A673 (cell line): ENCODE measurements at regions not wholly inside any gene's neighbourhood (a gene's known extent, or its start where the extent isn't known, plus 50 kb on each side); places are given as distances from the start of the nearest gene placed in this dataset.

Experiments used
- BruUV-seq: library from RNA; stranded (reverse); fragments of 400-500 nt; replicated peaks from 2 replicates; lab custom pipeline; 2021; lab: Mats Ljungman, UMichigan
- CTCF ChIA-PET: fragments of 300-600 bp; sonication (Branson Sonifier 250); formaldehyde crosslinking; loops from one replicate; lab custom pipeline; 2022; ENCODE audit warnings: antibody characterized with exemption; lab: Charles Lee
- POLR2A ChIA-PET: fragments of 300-600 bp; sonication (Branson Sonifier 250); formaldehyde crosslinking; loops from one replicate; lab custom pipeline; 2022; ENCODE audit warnings: antibody characterized with exemption; ENCODE audit not compliant: low non-redundant PET; lab: Charles Lee
- DNase-seq: peaks from one replicate; pipeline ENCODE4 v3.0.0-alpha.2; 2015; ENCODE audit warnings: low spot score
- H3K27ac ChIP-seq: fragments of 200-600 bp; sonication (generic); 2 replicates; pipeline ENCODE4 v1.5.1; 2016; ENCODE audit warnings: mixed run types, low read depth, mild to moderate bottlenecking, mixed read lengths, antibody characterized with exemption, low read length; ENCODE audit not compliant: poor library complexity, severe bottlenecking
- H3K27me3 ChIP-seq: fragments of 200-600 bp; sonication (generic); replicated peaks from 2 replicates; pipeline ENCODE4 v1.6.1; 2017; ENCODE audit warnings: mixed run types, low read depth, mild to moderate bottlenecking, mixed read lengths, antibody characterized with exemption, low read length; ENCODE audit not compliant: insufficient read depth, poor library complexity
- H3K36me3 ChIP-seq: fragments of 200-600 bp; sonication (generic); 2 replicates; pipeline ENCODE4 v1.6.1; 2016; ENCODE audit warnings: mixed run types, mild to moderate bottlenecking, mixed read lengths, antibody characterized with exemption, low read length; ENCODE audit not compliant: insufficient read depth, poor library complexity, severe bottlenecking
- H3K4me1 ChIP-seq: fragments of 200-600 bp; sonication (generic); 2 replicates; pipeline ENCODE4 v1.6.1; 2017; ENCODE audit warnings: mixed run types, mild to moderate bottlenecking, mixed read lengths, antibody characterized with exemption, low read length; ENCODE audit not compliant: insufficient read depth, poor library complexity, severe bottlenecking
- H3K4me3 ChIP-seq: fragments of 200-600 bp; sonication (generic); 2 replicates; pipeline ENCODE4 v1.5.1; 2016; ENCODE audit warnings: low read depth, mixed run types, mild to moderate bottlenecking, mixed read lengths, low read length; ENCODE audit not compliant: poor library complexity, severe bottlenecking
- H3K9me3 ChIP-seq: fragments of 200-600 bp; sonication (generic); 2 replicates; pipeline ENCODE4 v1.6.1; 2016; ENCODE audit warnings: mixed run types, low read depth, mild to moderate bottlenecking, mixed read lengths, antibody characterized with exemption, low read length; ENCODE audit not compliant: poor library complexity, severe bottlenecking
- EZH2 ChIP-seq: fragments of 200-600 bp; sonication (generic); IDR thresholded peaks from 2 replicates; pipeline ENCODE4 v1.6.1; 2017; ENCODE audit warnings: borderline replicate concordance, low read depth, mild to moderate bottlenecking, mixed read lengths, antibody characterized with exemption, low read length; ENCODE audit not compliant: poor library complexity, severe bottlenecking
- intact Hi-C: fragments of 100-400 bp; cut with micrococcal nuclease; formaldehyde crosslinking; loops from one replicate; pipeline ENCODE4 v1.10.0; 2022; ENCODE audit not compliant: unreplicated experiment
- TF ChIP-seq, protein P1 (sequence below): fragments of 300-800, 200-600 bp; sonication (generic); conservative IDR thresholded peaks from 2 replicates; pipeline ENCODE4 v1.5.1; 2017; ENCODE audit warnings: low read depth, mild to moderate bottlenecking, antibody characterized with exemption, low read length, moderate library complexity, mixed read lengths

GRCh38 chr13:40148101-40148500 lies 492.6 kb downstream of the COG6 start:
- CTCF ChIA-PET, result no interaction called here
- no peaks in the 10 kb centered on the region for H3K27me3 ChIP-seq
- no peaks in the 10 kb centered on the region for H3K9me3 ChIP-seq
- no peak for DNase-seq
- no peaks in the 10 kb centered on the region for H3K4me1 ChIP-seq
- no peak overlapping the region for H3K27ac ChIP-seq
- TF ChIP-seq, protein P1, sequence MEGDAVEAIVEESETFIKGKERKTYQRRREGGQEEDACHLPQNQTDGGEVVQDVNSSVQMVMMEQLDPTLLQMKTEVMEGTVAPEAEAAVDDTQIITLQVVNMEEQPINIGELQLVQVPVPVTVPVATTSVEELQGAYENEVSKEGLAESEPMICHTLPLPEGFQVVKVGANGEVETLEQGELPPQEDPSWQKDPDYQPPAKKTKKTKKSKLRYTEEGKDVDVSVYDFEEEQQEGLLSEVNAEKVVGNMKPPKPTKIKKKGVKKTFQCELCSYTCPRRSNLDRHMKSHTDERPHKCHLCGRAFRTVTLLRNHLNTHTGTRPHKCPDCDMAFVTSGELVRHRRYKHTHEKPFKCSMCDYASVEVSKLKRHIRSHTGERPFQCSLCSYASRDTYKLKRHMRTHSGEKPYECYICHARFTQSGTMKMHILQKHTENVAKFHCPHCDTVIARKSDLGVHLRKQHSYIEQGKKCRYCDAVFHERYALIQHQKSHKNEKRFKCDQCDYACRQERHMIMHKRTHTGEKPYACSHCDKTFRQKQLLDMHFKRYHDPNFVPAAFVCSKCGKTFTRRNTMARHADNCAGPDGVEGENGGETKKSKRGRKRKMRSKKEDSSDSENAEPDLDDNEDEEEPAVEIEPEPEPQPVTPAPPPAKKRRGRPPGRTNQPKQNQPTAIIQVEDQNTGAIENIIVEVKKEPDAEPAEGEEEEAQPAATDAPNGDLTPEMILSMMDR, result no peak
- TF ChIP-seq EZH2, result no peak
- BruUV-seq, result no TSS peak
- H3K36me3 ChIP-seq, result no peaks in the 10 kb centered on the region
- intact Hi-C loops, result no loop called here
- POLR2A ChIA-PET, result no interaction called here
- no peak overlapping the region for H3K4me3 ChIP-seq

DNA sequence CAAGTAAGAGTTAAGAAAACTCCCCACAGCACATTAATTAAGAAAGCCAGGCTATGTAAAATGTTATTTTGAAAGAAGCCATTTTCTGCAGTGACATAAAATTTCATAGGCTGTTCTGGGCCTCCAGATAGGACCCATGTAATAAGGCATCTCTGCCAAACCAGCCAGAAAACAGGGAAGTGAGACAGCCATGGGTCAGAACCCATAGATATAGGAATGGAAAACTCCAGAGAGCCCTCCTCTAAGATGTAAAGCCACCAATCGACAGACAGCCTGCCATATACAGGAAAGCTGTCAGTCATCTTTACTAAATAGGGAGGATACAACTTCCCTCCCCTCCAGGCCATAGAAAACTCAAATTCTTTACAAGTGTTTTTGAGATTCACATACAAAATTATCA lies 493.3 kb downstream of the COG6 start:
- no peak for DNase-seq
- no peak for TF ChIP-seq EZH2
- TF ChIP-seq, protein P1, result no peak
- Histone ChIP-seq H3K36me3 (no peaks in the 10 kb centered on the region), H3K27me3 (no peaks in the 10 kb centered on the region), H3K9me3 (no peaks in the 10 kb centered on the region), H3K4me3 (no peak overlapping the region), H3K4me1 (no peaks in the 10 kb centered on the region), H3K27ac (no peak overlapping the region)
- CTCF ChIA-PET, result no interaction called here
- intact Hi-C loops, result no loop called here
- POLR2A ChIA-PET, result no interaction called here
- BruUV-seq, result no TSS peak

DNA sequence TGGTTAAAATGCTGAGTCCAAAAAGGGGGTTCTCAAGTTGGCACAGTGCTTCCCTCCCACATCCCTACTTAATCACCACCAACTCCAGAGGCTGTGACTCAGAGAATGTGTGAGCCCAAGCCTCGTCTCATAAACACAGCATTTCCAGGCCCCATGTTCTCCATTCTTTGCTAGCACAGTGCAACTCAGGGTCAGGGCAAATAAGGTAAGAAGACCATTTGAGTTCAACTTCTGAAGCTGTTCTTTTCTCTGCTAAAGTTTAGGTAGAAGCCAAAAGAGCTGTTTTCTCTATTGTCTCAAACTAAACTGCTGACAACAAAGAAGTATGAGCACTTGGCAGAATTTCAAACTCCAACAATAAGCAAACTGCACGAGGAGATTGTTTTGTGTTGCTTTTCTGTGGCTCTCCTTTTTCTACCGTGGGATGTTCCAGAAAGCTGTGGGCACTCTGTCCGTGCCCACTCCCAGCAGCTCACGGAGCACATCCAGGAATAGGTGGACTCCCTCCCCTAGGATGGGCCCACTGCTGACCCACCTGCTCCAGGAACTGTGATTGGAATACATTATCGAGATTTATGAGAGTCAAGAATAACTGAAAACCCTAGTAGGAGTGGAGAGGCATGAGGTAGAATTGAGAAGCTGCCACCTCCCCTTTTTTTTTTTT lies 494.3 kb downstream of the COG6 start:
- intact Hi-C loops, result no loop called here
- Histone ChIP-seq H3K36me3 (no peaks in the 10 kb centered on the region), H3K27ac (no peak overlapping the region), H3K4me3 (no peak overlapping the region), H3K9me3 (no peaks in the 10 kb centered on the region), H3K27me3 (no peaks in the 10 kb centered on the region), H3K4me1 (no peaks in the 10 kb centered on the region)
- peak; percentile 17 for DNase-seq
- ChIA-PET CTCF (no interaction called here), POLR2A (no interaction called here)
- TF ChIP-seq EZH2, result no peak
- TF ChIP-seq, protein P1, result no peak
- no TSS peak for BruUV-seq
